H1 (cell line): ENCODE measurements at regions not wholly inside any gene's neighbourhood (a gene's known extent, or its start where the extent isn't known, plus 50 kb on each side); places are given as distances from the start of the nearest gene placed in this dataset.

Experiments
- EP300 ChIP-seq, 2 experiments: IDR thresholded peaks; 1 replicate in 1 of 2; 2 replicates in 1 of 2; pipeline ENCODE4 v1.6.1; 2011 to 2012; ENCODE audit warnings: low read depth in 2 of 2, low read length in 2 of 2, mild to moderate bottlenecking in 2 of 2, borderline replicate concordance in 1 of 2, inconsistent platforms in 1 of 2, moderate library complexity in 1 of 2
- JUND ChIP-seq: IDR thresholded peaks from 2 replicates; pipeline ENCODE4 v1.6.1; 2011; ENCODE audit warnings: mild to moderate bottlenecking, improper control_type of control experiment, low read length
- RBBP5 ChIP-seq: IDR thresholded peaks from 2 replicates; pipeline ENCODE4 v1.7.1; 2012; ENCODE audit warnings: low read depth, mild to moderate bottlenecking, inconsistent platforms, low read length, moderate library complexity, borderline replicate concordance
- TF ChIP-seq, protein P1 (sequence below), 3 experiments: IDR thresholded peaks; 1 replicate in 2 of 3; 2 replicates in 1 of 3; pipeline versions ENCODE4 v1.5.1 to v1.6.1; 2011; ENCODE audit warnings: low read length in 3 of 3, mild to moderate bottlenecking in 3 of 3, inconsistent platforms in 2 of 3, low read depth in 1 of 3, moderate library complexity in 1 of 3; ENCODE audit not compliant: insufficient read depth in 1 of 3; ENCODE audit errors: control extremely low read depth in 1 of 3

DNA sequence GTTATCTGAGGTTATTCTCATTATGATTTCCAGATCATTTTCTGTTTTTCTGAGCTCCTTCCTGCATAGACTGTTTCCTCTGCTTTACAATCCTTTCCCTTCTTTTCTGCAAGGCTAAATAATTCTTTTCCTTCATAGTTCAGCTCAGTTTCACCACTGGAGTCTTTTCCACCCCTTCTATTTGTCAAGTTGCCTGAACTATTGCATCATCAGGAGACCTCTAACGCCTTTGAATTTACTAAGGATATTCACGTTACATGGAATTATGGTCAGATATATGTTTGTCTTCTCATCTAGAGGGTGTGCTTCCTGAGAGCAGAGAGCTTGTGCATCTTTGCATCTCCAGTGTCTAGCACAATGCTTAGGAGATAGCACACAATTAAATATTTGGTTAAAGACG is 140.4 kb upstream of the CA10 start:
- TF ChIP-seq RBBP5 (no peak), EP300 (IDR thresholded peaks at IDR 0.05; ENCODE audit: borderline replicate concordance in 1 of 2, low read depth in 2 of 2, low read length in 2 of 2) (no peak), JUND (no peak)
- TF ChIP-seq, protein P1, sequence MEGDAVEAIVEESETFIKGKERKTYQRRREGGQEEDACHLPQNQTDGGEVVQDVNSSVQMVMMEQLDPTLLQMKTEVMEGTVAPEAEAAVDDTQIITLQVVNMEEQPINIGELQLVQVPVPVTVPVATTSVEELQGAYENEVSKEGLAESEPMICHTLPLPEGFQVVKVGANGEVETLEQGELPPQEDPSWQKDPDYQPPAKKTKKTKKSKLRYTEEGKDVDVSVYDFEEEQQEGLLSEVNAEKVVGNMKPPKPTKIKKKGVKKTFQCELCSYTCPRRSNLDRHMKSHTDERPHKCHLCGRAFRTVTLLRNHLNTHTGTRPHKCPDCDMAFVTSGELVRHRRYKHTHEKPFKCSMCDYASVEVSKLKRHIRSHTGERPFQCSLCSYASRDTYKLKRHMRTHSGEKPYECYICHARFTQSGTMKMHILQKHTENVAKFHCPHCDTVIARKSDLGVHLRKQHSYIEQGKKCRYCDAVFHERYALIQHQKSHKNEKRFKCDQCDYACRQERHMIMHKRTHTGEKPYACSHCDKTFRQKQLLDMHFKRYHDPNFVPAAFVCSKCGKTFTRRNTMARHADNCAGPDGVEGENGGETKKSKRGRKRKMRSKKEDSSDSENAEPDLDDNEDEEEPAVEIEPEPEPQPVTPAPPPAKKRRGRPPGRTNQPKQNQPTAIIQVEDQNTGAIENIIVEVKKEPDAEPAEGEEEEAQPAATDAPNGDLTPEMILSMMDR (IDR thresholded peaks at IDR 0.05; ENCODE audit: control extremely low read depth in 1 of 3, insufficient read depth in 1 of 3, low read depth in 1 of 3, low read length in 3 of 3) = no peak
